ENCODE measurements at regions not wholly inside any gene's neighbourhood (a gene's known extent, or its start where the extent isn't known, plus 50 kb on each side); places are given as distances from the start of the nearest gene placed in this dataset.

- Histone ChIP-seq H3K14ac (ENCODE audit: insufficient read depth, low read length) (no peak overlapping the region), H3K9ac (ENCODE audit: extremely low read depth, insufficient read length, low read length) (no peak overlapping the region), H2BK5ac (ENCODE audit: insufficient read length, low read length) (no peak overlapping the region), H3K4me2 (ENCODE audit: insufficient read depth, insufficient read length, low read length) (no peak overlapping the region), H3T11ph (ENCODE audit: low read length) (no peak overlapping the region), H3K18ac (ENCODE audit: insufficient read length, low read depth, low read length) (no peak overlapping the region), H4K91ac (ENCODE audit: insufficient read length, low read depth, low read length) (no peak overlapping the region), H2BK20ac (ENCODE audit: low read depth, low read length, poor library complexity, severe bottlenecking) (no peak overlapping the region), H3K23ac (ENCODE audit: insufficient read length, low read depth, low read length) (no peak overlapping the region), H3K9me3 (ENCODE audit: control insufficient read depth, low read depth, low read length) (no peaks in the 10 kb centered on the region), H3K56ac (ENCODE audit: insufficient read length, low read depth, low read length) (no peak overlapping the region), H4K8ac (replicated peaks; ENCODE audit: insufficient read length, low read depth, low read length) (no peak overlapping the region), H2BK12ac (ENCODE audit: insufficient read length, low read depth, low read length) (no peak overlapping the region), H3K27ac (ENCODE audit: insufficient read length, low read depth, low read length) (no peak overlapping the region), H2AK5ac (ENCODE audit: insufficient read length, low read length) (no peak overlapping the region), H2BK15ac (ENCODE audit: low read depth, low read length) (no peak overlapping the region), H3K79me2 (ENCODE audit: insufficient read depth, low read length) (no peaks in the 10 kb centered on the region), H4K20me1 (ENCODE audit: control insufficient read depth, insufficient read depth, insufficient read length) (no peaks in the 10 kb centered on the region), H3K4me1 (ENCODE audit: insufficient read depth, low read length) (no peaks in the 10 kb centered on the region; the same call in 1 of the 2 replicates), H3K79me1 (ENCODE audit: insufficient read depth, low read depth, low read length, poor library complexity, severe bottlenecking) (no peaks in the 10 kb centered on the region), H4K5ac (ENCODE audit: insufficient read length, low read depth, low read length) (no peak overlapping the region), H2BK120ac (ENCODE audit: low read depth, low read length, poor library complexity, severe bottlenecking) (no peak overlapping the region), H3K27me3 (ENCODE audit: insufficient read depth, low read length) (no peaks in the 10 kb centered on the region), H3K23me2 (ENCODE audit: insufficient read length, low read depth, low read length, poor library complexity, severe bottlenecking) (no peaks in the 10 kb centered on the region), H3K4ac (ENCODE audit: low read depth, low read length) (no peak overlapping the region), H2AFZ (ENCODE audit: low read length) (no peak overlapping the region)
- Mint-ChIP-seq H3K4me3 (no peak overlapping the region), H3K27me3 (ENCODE audit: low read depth) (no peaks in the 10 kb centered on the region), H3K36me3 (ENCODE audit: insufficient read depth in 1 of 3, low read depth in 3 of 3) (peaks cover 0 to 4% (median 0%) of the 10 kb centered on the region in 3 experiments; a peak in 1 of 7 replicates), H3K4me1 (peaks cover 12 to 15% of the 10 kb centered on the region in 2 experiments), H3K9me3 (peaks cover 2 to 5% of the 10 kb centered on the region in 2 experiments; a peak in 4 of 5 replicates), H3K27ac (no peak overlapping the region)
- no CpG with 5 or more reads among the region's 2 CpGs for WGBS (ENCODE audit: extremely low coverage, insufficient read length, low lambda C conversion rate)
- TF ChIP-seq CTCF (conservative IDR thresholded peaks at IDR 0.05): no peak
- no peak for DNase-seq
Measured at GRCh38 chr2:225340923-225341322, 58.6 kb upstream of the NYAP2 start.
